ENCODE measurements at regions not wholly inside any gene's neighbourhood (a gene's known extent, or its start where the extent isn't known, plus 50 kb on each side); places are given as distances from the start of the nearest gene placed in this dataset.

GRCh38 chr2:126463892-126464674 is 191.9 kb upstream of the GYPC start:
- TF ChIP-seq ELF4 (CRISPR knock-in tag; IDR thresholded peaks at IDR 0.05; ENCODE audit: low read depth), result no peak
- no peak for TF ChIP-seq TP53 (CRISPR knock-in tag; IDR thresholded peaks at IDR 0.05)
- TF ChIP-seq MAX (CRISPR knock-in tag; IDR thresholded peaks at IDR 0.05), result no peak
- no peak for TF ChIP-seq CREM (CRISPR knock-in tag; IDR thresholded peaks at IDR 0.05)
- TF ChIP-seq CTCF (IDR thresholded peaks at IDR 0.05), result no peak
- TF ChIP-seq NR2C2 (CRISPR knock-in tag; IDR thresholded peaks at IDR 0.05), result no peak
- no peak for TF ChIP-seq ZNF281 (CRISPR knock-in tag; IDR thresholded peaks at IDR 0.05)
- TF ChIP-seq CBFB (CRISPR knock-in tag; IDR thresholded peaks at IDR 0.05; ENCODE audit: low read depth), result no peak
- no peak for TF ChIP-seq SP1 (CRISPR knock-in tag; conservative IDR thresholded peaks at IDR 0.05)

Data from WTC11 (cell line).